ENCODE measurements at regions not wholly inside any gene's neighbourhood (a gene's known extent, or its start where the extent isn't known, plus 50 kb on each side); places are given as distances from the start of the nearest gene placed in this dataset.
"Not testable (repeated sequence)": the region's sequence is repeated elsewhere in the genome, so short reads cannot be mapped to it uniquely, and the experiment has no call there.

DNA sequence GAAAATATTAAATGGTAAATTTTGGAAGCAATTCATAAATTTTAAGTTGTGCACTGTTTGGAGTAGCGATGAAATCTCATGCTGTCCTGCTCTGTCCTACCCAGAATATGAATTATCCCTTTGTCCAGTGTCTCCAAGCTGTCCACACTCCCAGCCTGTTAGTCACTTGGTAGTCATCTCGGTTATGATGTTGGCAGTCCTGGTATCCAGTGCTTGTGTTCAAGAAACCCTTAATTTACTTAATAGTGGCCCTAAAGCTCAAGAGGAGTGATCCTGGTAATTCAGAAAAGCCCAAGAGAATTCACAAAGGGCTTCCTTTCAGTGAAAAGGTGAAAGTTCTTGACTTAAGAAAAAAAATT is 71.8 kb upstream of the STAM2 start:
- Mint-ChIP-seq H3K27me3 (peaks cover 0 to 10% (median 4%) of the 10 kb centered on the region in 5 donors), H3K4me3 (no peak overlapping the region), H3K9me3 (peaks cover 0 to 3% (median 0%) of the 10 kb centered on the region in 9 donors), H3K36me3 (no peaks in the 10 kb centered on the region), H3K27ac (no peak overlapping the region), H3K4me1 (no peaks in the 10 kb centered on the region)
- ATAC-seq (no peak), DNase-seq (no peak)
- POLR2A ChIA-PET, result no interaction called here

DNA sequence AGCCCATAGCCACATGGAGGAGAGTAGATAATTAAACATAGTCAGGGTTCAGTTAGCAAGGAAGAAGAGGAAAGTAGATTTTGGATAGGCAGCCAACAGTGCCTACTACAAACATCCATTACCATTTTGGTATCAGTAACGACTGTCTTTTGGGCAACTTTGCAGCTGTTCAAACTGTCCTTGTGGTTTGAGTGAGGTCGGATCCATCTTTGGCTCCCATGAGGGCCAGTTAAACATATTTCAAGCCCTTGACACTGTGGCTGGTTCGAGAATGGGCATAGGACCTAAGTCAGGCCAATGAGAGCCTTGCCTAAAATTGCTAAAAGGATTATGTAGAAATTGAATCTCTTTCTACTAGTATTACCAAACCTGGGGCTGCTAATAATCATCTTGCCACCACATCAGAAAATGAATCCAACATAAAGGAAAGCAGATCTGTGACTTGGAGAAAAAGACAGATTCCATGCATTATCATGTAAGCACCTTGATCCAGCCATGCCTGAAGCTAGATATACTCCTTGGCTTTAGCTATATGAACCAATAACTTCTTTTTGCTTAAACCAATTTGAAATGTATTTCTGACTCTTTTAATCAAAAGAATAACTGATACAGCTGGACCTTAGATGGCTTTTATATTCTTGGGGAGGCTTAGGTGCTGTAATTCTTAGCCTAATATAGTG is 75.0 kb upstream of the STAM2 start:
- Mint-ChIP-seq H3K9me3 (no peaks in the 10 kb centered on the region), H3K27ac (no peak overlapping the region), H3K4me3 (no peak overlapping the region), H3K4me1 (no peaks in the 10 kb centered on the region), H3K27me3 (peaks cover 0 to 12% (median 10%) of the 10 kb centered on the region in 5 donors), H3K36me3 (no peaks in the 10 kb centered on the region)
- no peak for DNase-seq
- POLR2A ChIA-PET, result no interaction called here
- ATAC-seq, result no peak

DNA sequence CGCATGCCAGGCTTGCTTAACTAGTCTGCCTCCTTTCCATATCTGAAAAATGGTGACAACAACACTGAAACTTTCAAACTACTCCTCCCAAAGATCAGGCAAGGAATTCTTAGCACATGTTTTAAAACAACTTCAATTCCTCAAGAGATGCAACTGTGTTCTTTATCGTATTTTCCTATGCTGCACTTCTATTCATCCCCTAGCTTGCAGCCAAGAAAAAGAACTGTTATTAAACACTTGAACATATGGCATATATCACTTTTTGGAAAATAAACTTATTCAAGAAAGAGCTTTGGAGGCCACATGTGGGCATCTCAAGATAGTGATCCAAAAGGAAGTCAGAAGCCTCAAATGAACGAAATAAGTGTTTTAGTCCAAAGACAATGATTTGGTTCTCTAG is 75.6 kb upstream of the STAM2 start:
- H3K36me3 Mint-ChIP-seq, result no peaks in the 10 kb centered on the region
- no peaks in the 10 kb centered on the region for H3K9me3 Mint-ChIP-seq
- H3K4me3 Mint-ChIP-seq, result no peak overlapping the region
- H3K4me1 Mint-ChIP-seq, result no peaks in the 10 kb centered on the region
- H3K27me3 Mint-ChIP-seq, result peaks cover 0 to 12% (median 10%) of the 10 kb centered on the region in 5 donors
- H3K27ac Mint-ChIP-seq, result no peak overlapping the region
- ATAC-seq, result no peak
- no peak for DNase-seq
- POLR2A ChIA-PET, result no interaction called here

DNA sequence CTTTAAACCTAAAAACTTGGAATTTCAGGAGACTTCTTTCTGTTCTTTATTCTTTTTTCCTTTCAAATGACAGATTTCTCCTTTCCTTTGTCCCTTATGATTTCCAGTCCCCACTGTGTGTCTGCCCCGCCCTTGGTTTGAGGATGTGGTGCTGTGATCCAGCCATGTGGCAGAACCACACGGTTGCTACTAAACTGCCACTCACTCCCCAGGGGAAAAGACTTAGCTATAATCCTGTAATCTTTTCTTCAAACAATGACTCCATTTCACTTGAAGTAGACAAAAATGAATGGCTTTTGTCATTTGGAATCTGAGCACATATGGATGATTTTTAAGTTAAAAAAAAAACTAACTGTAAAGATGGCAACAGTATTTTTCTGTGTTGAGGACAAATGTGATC is 76.2 kb upstream of the STAM2 start:
- no peak for ATAC-seq
- Mint-ChIP-seq H3K36me3 (no peaks in the 10 kb centered on the region), H3K4me1 (no peaks in the 10 kb centered on the region), H3K27ac (no peak overlapping the region), H3K9me3 (no peaks in the 10 kb centered on the region), H3K4me3 (no peak overlapping the region), H3K27me3 (peaks cover 0 to 11% (median 9%) of the 10 kb centered on the region in 5 donors)
- no peak for DNase-seq
- POLR2A ChIA-PET, result no interaction called here

DNA sequence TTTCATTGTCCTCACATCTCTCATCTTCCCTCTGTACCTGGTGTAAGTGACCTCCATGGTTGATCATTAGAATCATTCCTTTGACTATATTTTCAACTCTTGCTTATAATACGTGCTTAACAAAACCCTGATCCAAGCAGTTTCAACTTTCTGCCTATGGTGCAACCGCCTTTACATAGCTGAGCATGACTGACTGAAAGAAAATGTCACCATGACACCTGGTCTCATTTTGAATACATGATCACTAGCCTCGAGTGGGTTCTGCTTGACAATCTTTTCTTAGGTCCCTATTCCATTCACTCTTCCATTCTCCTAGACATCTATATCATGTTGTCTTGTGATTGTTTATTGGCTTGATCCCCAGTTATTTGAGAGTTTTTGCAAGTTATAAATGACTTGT is 78.9 kb upstream of the STAM2 start:
- DNase-seq (no peak), ATAC-seq (no peak)
- Mint-ChIP-seq H3K27ac (no peak overlapping the region), H3K9me3 (no peaks in the 10 kb centered on the region), H3K36me3 (no peaks in the 10 kb centered on the region), H3K4me1 (no peaks in the 10 kb centered on the region), H3K4me3 (no peak overlapping the region), H3K27me3 (peaks cover 9 to 20% (median 11%) of the 10 kb centered on the region in 5 donors)
- POLR2A ChIA-PET, result no interaction called here

DNA sequence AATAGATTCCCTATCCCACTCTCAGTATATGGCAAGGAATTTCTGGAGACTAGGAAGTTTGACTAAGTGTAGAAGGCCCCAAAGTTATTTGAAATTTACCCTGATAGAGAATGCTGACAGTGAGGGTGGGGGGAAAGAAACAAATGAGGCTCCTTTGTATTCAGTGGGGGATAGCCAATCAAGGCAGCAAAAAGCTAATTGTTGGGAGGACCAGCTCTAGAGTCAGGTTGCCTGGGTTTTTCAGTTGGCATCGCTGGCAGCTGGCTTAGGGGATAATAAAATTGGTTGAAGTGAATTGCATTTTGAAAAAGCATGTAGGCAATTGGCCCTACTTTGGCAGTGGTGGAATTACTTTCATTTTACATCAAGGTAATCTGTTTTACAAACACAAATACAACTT is 79.4 kb upstream of the STAM2 start:
- no peak overlapping the region for H3K4me3 Mint-ChIP-seq
- ATAC-seq, result no peak
- H3K4me1 Mint-ChIP-seq, result no peaks in the 10 kb centered on the region
- no peak for DNase-seq
- H3K27me3 Mint-ChIP-seq, result peaks cover 10 to 20% (median 13%) of the 10 kb centered on the region in 5 donors
- H3K36me3 Mint-ChIP-seq, result no peaks in the 10 kb centered on the region
- no peak overlapping the region for H3K27ac Mint-ChIP-seq
- POLR2A ChIA-PET, result no interaction called here
- H3K9me3 Mint-ChIP-seq, result no peaks in the 10 kb centered on the region

DNA sequence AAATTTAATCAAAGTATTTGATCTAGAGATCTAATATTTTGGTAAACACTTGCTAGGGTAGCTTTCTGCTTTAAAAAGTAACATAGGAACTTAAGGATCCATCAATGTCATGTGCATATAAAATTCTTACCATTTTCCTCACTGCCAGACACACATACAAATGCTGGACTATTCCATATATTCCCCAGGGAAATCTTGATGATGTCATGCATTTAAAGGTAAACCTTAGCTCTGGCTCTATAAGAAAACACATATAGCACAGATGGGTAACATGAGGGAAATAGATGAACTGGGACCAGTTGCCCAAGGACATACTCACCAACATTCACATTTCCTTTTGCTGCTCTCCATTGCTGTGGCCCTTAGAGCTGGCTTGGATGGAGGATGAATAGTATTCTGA is 79.1 kb upstream of the FMNL2 start:
- Mint-ChIP-seq H3K27ac (no peak overlapping the region), H3K4me3 (no peak overlapping the region), H3K9me3 (peaks cover 0 to 5% (median under 1%) of the 10 kb centered on the region in 9 donors), H3K4me1 (no peaks in the 10 kb centered on the region), H3K27me3 (peaks cover 10 to 24% (median 14%) of the 10 kb centered on the region in 5 donors), H3K36me3 (no peaks in the 10 kb centered on the region)
- DNase-seq (no peak), ATAC-seq (no peak)
- POLR2A ChIA-PET, result no interaction called here

DNA sequence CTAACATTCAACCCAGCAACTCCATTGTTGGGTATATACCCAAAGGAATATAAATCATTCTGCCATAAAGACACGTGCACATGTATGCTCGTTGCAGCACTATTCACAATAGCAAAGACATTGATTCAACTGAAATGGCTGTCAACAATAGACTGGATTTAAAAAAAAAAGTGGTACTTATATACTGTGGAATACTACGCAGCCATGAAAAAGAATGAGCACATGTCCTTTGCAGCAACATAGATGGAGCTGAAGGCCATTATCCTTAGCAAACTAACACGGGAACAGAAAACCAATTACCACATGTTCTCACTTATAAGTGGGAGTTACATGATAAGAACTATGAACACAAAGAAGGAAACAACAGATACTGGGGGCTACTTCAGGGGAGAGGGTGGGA is 74.0 kb upstream of the FMNL2 start:
- H3K36me3 Mint-ChIP-seq, result no peaks in the 10 kb centered on the region
- DNase-seq, result no peak
- ATAC-seq, result no peak
- H3K27me3 Mint-ChIP-seq, result peaks cover 10 to 28% (median 10%) of the 10 kb centered on the region in 5 donors
- no peak overlapping the region for H3K27ac Mint-ChIP-seq
- POLR2A ChIA-PET, result no interaction called here
- H3K4me1 Mint-ChIP-seq, result no peaks in the 10 kb centered on the region
- no peak overlapping the region for H3K4me3 Mint-ChIP-seq
- H3K9me3 Mint-ChIP-seq, result peaks cover 0 to 9% (median 3%) of the 10 kb centered on the region in 9 donors

DNA sequence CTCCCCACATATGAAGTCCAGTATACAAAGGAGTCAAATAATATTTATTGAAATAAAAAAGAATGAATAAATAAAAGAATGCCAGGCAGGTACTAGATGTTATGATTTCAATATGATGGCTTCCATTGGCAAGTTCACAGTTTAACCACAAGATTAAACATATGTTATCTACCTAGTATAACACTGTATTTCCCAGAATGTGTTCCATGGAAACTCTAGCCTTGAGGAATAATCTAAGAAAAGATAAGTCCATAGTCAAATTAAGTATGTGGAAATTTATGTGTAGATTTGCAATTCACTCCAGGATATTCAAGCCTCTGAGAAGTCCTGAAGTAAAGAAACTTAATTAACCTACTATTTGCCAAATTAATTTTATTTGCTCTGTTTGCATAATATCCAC is 71.1 kb upstream of the FMNL2 start:
- H3K4me1 Mint-ChIP-seq, result no peaks in the 10 kb centered on the region
- DNase-seq, result no peak
- H3K4me3 Mint-ChIP-seq, result no peak overlapping the region
- peaks cover 0 to 22% (median 12%) of the 10 kb centered on the region in 9 donors for H3K9me3 Mint-ChIP-seq
- no peak for ATAC-seq
- POLR2A ChIA-PET, result no interaction called here
- peaks cover 0 to 5% (median 0%) of the 10 kb centered on the region in 3 donors for H3K36me3 Mint-ChIP-seq
- H3K27ac Mint-ChIP-seq, result no peak overlapping the region
- peaks cover 3 to 13% (median 6%) of the 10 kb centered on the region in 5 donors for H3K27me3 Mint-ChIP-seq

DNA sequence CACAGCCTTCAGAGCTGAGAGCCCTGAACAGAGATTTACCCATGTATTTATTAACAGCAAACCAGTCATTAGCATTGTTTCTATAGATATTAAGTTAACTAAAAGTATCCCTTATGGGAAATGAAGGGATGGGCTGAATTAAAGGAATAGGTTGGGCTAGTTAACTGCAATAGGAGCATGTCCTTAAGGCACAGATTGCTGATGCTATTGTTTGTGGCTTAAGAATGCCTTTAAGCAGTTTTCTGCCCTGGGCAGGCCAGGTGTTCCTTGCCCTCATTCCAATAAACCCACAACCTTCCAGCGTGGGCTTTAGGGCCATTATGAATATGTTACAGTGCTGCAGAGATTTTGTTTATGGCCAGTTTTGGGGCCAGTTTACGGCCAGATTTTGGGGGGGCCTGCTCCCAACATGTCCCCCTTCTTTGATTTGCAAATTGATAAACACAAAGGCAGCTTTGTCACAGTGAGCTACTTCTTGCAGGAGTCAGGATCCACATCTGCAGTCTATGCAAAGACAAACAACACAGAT is 61.2 kb upstream of the FMNL2 start:
- Mint-ChIP-seq H3K36me3 (peaks cover 0 to 35% (median 2%) of the 10 kb centered on the region in 3 donors), H3K27me3 (peaks cover 2 to 16% (median 4%) of the 10 kb centered on the region in 5 donors), H3K9me3 (peaks cover 21 to 67% (median 39%) of the 10 kb centered on the region in 9 donors)
- POLR2A ChIA-PET, H3K4me3 Mint-ChIP-seq, H3K27ac Mint-ChIP-seq, ATAC-seq, DNase-seq, H3K4me1 Mint-ChIP-seq: not testable (repeated sequence)

DNA sequence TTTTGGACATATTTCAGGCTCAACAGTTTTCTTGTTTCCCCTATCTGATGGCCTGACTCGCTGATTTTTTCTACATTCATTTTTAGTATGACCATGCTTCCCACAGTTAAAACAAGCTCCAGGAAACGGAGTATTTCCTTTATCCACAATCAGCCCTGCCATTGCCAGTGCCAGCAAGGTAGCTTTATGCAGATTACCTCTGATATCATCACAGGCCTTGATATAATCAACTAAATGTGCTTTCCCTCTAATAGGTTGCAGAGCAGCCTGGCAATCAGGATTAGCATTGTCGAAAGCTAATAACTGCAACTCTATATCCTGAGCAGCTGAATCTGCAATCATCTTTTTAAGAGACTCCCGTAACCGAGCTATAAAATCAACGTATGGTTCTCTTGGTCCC is 57.1 kb upstream of the FMNL2 start:
- DNase-seq, H3K4me1 Mint-ChIP-seq, H3K27ac Mint-ChIP-seq, POLR2A ChIA-PET, H3K4me3 Mint-ChIP-seq, ATAC-seq: not testable (repeated sequence)
- H3K9me3 Mint-ChIP-seq, result peaks cover 12 to 55% (median 30%) of the 10 kb centered on the region in 9 donors
- peaks cover 0 to 38% (median 2%) of the 10 kb centered on the region in 3 donors for H3K36me3 Mint-ChIP-seq
- peaks cover 2 to 22% (median 4%) of the 10 kb centered on the region in 5 donors for H3K27me3 Mint-ChIP-seq

DNA sequence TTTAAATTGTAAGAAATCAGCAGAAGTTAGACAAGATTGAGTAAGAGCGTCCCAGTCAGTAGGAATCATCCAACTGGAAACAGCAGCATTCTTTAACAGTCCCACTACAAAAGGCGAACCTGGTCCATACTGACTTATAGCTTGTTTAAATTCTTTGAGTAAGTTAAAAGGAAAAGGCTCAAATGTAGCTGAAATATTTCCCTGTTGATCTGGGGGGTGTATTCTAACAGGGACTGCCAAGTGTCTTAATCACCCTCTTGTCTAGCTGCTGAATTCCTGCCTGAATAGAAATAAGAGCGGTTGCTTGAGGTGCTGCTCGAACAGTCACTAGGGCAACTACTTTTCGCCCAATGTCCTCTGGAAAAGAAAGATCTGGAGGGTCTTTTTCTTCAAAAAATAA is 56.4 kb upstream of the FMNL2 start:
- ATAC-seq (no peak), DNase-seq (no peak)
- H3K9me3 Mint-ChIP-seq, result peaks cover 11 to 49% (median 23%) of the 10 kb centered on the region in 9 donors
- H3K27me3 Mint-ChIP-seq, result peaks cover 2 to 26% (median 4%) of the 10 kb centered on the region in 5 donors
- POLR2A ChIA-PET, result no interaction called here
- H3K36me3 Mint-ChIP-seq, result peaks cover 0 to 36% (median 2%) of the 10 kb centered on the region in 3 donors
- H3K4me1 Mint-ChIP-seq, result no peaks in the 10 kb centered on the region
- no peak overlapping the region for H3K27ac Mint-ChIP-seq
- H3K4me3 Mint-ChIP-seq, result no peak overlapping the region

DNA sequence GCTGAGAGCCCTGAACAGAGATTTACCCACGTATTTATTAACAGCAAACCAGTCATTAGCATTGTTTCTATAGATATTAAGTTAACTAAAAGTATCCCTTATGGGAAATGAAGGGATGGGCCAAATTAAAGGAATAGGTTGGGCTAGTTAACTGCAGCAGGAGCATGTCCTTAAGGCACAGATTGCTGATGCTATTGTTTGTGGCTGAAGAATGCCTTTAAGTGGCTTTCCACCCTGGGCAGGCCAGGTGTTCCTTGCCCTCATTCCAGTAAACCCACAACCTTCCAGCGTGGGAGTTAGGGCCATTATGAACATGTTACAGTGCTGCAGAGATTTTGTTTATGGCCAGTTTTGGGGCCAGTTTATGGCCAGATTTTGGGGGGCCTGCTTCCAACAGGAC is 55.6 kb upstream of the FMNL2 start:
- POLR2A ChIA-PET, H3K4me1 Mint-ChIP-seq, ATAC-seq, H3K27ac Mint-ChIP-seq, DNase-seq, H3K4me3 Mint-ChIP-seq: not testable (repeated sequence)
- peaks cover 7 to 41% (median 21%) of the 10 kb centered on the region in 9 donors for H3K9me3 Mint-ChIP-seq
- peaks cover 2 to 26% (median 4%) of the 10 kb centered on the region in 5 donors for H3K27me3 Mint-ChIP-seq
- H3K36me3 Mint-ChIP-seq, result peaks cover 0 to 29% (median 2%) of the 10 kb centered on the region in 3 donors

DNA sequence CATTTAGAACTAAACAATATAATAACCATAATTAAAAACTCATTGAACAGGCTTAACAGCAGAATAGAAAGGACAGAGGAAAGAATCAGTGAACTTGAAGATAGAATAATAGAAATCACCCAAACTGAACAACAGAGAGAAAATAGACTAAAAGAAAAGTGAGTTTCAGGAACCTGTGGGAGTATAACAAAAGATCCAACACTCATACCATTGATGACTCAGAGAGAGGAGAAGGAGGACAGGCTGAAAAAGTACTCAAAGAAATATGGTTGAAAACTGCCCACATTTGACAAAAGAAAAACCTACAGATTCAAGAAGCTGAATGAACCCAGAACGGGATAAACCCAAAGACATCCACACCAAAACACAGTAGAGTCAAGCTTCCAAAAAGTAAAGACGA is 54.2 kb upstream of the FMNL2 start:
- H3K4me3 Mint-ChIP-seq, result no peak overlapping the region
- H3K36me3 Mint-ChIP-seq, result peaks cover 0 to 18% (median 0%) of the 10 kb centered on the region in 3 donors
- ATAC-seq, result no peak
- POLR2A ChIA-PET, result no interaction called here
- DNase-seq, result no peak
- no peak overlapping the region for H3K27ac Mint-ChIP-seq
- H3K9me3 Mint-ChIP-seq, result peaks cover 3 to 27% (median 11%) of the 10 kb centered on the region in 9 donors
- no peaks in the 10 kb centered on the region for H3K4me1 Mint-ChIP-seq
- H3K27me3 Mint-ChIP-seq, result peaks cover 4 to 26% (median 7%) of the 10 kb centered on the region in 5 donors
